ENCODE measurements at regions not wholly inside any gene's neighbourhood (a gene's known extent, or its start where the extent isn't known, plus 50 kb on each side); places are given as distances from the start of the nearest gene placed in this dataset.
"Not testable (repeated sequence)": the region's sequence is repeated elsewhere in the genome, so short reads cannot be mapped to it uniquely, and the experiment has no call there.

DNA sequence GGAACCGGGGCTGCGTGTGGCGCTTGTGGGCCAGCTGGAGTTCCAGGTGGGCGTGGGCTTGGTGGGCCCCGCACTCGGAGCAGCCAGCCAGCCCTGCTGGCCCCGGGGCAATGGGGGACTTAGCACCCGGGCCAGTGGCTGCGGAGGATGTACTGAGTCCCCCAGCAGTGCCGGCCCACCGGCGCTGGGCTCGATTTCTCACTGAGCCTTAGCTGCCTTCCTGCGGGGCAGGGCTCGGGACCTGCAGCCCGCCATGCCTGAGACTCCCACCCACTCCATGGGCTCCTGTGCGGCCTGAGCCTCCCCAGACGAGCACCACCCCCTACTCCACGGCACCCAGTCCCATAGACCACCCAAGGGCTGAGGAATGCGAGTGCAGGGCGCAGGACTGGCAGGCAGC is 963.6 kb upstream of the PCDH20 start:
- DNase-seq, result not testable (repeated sequence)

DNA sequence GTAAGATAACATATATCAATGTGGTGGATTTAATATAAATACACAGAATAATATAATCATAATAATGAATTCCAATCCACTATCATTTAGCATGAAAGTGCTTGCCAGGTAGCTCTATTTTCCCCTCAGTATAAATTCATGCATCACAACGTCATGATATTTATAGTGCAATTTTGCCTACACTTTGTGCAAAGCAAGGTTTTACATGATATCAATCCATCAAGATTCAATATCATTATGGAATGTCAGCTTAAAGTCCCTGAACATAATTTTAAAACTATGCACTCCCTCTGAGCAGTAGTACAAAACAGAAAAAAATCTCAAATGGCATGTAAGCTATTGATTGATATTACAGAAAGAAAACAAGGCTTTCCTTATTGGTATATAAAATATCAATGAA is 962.2 kb upstream of the PCDH20 start:
- DNase-seq, result no peak

DNA sequence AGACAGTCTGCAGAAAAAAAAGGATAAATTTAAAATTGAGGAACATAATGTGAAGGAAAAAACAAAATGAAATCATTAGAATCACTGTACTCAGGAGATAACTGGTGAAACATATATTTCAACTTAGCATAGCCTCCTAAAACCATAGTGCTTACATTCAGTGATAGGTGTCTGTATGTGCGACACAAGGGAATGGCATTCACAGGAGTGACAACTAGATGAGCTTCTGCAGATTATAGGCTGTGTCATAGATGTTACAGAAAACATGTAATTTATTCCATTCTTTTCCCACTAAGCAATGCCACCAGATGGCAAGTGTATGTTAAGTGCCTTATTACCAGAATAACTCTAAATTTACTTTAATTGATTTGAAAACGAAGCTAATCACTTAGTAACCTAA is 960.0 kb upstream of the PCDH20 start:
- DNase-seq, result no peak

DNA sequence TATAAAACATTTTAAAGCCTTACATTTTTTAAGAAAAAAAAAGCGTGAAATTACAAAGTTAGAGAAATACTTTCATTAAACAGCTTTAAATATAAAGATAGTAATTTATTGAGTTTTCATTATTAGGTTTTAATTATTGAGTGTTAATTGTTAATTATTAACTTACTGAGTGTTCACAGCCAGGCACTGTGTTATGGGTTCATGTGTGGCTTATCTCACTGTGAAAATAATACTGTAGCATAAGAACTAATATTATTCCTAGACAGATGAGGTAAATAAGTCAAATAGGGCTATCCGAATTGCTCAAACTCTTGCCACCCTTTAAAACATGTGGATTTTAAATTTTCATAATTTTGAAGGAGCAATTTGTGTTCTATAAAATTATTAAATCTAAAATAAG is 956.1 kb upstream of the PCDH20 start:
- no peak for DNase-seq

DNA sequence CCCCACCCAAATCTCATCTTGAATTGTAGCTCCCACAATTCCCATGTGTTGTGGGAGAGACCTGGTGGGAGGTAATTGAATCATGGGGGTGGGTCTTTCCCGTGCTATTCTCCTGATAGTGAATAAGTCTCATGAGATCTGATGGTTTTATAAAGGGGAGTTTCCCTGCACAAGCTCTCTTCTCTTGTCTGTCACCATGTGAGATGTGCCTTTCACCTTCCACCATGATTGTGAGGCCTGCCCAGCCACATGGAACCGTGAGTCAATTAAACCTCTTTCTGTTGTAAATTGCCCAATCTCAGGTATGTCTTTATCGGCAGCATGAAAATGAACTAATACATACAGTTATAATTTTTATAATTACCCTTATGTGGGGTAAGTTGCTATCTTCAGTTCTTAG is 952.3 kb upstream of the PCDH20 start:
- not testable (repeated sequence) for DNase-seq

DNA sequence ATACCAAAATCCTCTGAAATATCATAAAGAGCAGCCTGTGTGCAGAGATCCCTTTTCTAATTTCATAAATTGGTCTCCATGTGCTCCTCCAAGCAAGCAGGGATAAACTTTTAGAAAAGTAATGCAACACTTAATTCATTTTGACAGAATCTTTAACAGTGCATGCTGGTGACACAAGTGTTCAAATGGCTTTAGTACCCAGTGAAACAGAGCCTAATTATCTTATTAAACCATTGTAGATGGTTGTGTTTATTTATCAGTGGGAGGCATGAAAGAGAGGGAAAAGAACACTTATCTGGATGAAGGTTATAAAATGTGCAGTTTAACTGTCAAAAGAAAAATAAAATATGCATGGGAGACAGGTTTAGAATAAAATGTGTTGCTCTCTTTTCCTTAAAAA is 945.0 kb upstream of the PCDH20 start:
- no peak for DNase-seq

DNA sequence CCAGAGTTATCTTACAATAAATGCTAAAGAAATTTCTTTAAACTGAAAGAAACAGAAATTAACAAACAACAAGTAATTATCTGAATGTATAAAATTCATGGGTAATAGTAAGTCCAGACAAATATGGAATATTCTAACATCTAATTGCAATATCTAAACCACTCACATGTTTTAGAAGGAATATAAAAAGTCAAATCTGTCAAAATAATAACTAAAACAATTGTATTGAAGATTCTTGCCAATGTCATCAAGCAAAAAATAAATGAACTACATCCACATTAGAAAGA is 942.9 kb upstream of the PCDH20 start:
- DNase-seq, result no peak

DNA sequence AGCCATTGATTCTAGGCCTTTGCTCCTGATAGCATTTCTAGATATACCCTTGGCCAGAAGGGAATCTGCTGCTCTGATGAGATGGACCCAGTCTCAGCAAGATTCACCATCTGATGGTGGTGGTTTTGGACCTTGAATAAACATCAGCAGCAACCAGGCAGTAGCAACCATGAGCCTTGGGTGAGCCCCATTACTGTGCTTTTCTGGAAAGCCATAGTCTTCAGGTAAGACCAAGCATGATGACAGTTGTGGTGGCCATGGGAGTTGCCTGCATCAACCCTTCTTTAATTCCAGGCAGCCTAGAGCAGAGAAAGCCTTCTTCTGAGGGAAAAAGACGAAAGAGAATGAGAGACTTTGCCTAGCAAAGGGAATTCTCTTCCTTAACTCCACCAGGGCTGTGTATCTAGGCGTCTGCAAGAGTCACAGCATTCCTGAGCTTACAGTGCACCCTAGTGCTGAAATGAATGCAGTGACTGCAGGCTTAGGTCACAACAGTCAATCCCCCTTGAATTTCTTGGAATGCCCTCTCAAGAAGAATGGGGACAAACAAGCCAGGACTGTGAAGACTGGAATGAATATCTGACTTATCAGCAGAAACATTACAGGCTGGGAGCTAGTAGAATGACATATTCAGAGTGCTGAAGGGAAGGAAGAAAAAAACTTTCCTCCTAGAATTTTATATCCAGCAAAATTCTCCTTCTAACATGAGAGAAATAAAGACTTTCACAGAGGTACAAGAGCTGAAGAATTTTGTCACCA is 942.4 kb upstream of the PCDH20 start:
- no peak for DNase-seq

DNA sequence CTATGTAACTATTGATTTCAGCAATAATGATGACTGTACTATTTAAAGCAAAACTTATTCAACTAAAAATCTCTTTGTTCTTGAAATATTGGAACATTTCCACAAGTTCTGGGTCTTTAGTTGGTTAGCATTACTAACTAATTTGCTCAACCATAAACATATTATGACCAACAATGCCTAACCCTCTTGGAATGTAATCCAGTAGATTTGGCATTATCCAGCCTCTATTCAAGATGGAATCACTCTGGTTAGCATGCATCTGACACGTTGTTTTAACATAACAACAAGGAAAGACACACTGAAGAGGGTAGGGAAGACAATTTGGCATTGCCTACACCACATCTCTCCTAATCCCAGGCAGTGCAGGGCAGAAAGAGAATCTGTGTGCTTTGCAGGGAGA is 941.3 kb upstream of the PCDH20 start:
- no peak for DNase-seq

DNA sequence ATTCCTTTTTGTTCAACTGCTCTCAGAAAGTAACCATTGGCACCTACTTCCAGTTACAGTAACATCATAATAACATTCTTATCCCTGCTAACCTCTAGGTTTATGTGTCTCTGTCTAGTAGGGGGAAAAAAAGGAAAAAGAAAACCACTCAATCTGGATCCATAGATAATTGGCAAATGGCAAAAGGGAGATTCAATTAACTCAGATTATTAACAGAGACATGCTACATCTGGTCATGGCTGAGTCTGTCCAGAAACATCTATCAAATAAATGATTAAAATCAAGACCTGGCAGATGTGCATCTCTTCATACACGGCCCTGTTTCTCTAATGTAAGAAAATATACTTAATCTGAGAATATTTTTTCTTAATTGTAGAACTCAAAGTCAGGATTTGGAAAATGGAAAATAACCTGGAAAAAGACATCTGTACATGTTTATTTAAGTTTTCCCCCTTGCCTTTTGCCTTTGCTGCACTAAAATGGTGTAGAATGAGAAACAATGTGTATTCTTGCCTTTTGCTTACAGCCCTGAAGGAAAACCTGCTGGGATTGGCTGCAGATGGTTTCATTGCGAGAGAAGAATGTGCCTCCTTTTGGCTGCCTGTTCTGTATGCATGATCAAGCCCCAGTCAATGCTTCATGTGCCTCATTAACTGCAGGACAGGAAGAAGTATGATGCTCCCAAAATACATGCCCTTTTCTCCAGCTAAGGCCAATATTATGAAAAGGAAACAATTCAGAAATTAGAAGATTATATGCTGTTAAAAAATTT is 921.6 kb upstream of the PCDH20 start:
- no peak for DNase-seq

DNA sequence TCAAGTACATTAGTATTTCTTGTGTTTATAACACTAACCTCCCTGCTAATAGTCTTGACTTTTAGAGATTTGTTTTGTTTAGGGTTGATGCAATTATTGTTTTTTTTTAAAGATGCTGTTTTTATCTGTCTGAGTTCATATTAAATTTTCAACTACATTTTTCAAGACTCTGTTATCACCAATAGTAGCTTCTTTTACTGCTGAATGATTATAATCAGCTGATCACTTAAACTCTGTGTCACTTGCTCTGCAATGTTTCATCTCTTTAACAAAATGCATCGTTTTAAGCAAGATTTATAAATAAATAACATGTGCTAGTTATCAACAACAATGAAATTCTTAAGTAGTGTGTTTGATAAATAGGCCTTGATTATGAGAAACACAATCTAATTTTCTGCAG is 920.9 kb upstream of the PCDH20 start:
- DNase-seq, result no peak

DNA sequence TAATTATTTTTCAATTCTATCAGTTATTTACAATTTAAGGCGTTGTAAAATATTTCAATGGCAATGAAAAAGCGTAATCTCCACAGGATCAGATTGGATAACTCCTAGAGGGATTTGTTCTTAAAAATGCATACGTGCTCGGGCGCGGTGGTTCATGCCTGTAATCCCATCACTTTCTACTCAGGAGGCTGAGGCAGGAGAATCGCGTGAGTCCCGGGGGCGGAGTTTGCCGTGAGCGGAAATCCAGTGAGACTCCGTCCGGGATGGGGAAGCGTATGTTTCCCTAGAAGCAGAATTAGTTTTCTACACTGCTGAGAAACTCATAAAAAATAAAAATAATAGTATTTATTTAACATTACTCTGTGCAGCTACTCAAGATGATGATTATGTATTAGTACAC is 917.8 kb upstream of the PCDH20 start:
- DNase-seq, result no peak

DNA sequence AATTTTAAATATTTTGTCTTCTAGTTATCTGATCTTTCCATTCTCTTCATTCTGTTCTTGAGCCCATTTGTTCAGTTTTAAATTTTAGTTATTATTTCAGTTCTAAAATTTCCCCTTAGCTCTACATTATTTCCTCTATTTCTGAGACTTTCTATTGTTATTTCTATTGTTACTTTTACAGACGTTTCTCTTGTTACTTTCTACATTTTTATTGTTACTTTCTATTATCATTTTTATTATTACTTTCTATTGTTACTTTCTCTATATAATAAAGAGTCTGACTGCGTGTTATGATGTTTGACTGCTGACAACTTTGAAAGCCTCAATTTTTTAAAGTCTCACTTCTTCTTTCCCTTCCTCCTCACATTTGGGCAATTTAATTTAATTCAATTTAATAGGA is 915.7 kb upstream of the PCDH20 start:
- no peak for DNase-seq

DNA sequence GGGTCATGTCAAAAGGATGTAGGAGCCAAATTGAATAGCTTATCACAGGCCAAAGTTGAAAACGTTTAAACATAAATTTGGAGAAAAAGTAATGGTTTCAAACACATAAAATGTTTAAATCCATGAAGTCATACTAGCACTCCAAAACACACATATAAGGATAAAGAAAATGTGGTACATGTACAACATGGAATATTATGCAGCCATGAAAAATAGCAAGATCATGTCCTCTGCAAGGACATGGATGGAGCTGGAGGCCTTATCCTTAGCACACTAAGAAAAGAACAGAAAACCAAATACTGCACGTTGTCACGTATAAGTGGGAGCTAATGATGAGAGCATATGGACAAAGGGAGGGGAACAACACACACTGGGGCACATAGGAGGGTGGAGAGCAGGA is 911.7 kb upstream of the PCDH20 start:
- no peak for DNase-seq

DNA sequence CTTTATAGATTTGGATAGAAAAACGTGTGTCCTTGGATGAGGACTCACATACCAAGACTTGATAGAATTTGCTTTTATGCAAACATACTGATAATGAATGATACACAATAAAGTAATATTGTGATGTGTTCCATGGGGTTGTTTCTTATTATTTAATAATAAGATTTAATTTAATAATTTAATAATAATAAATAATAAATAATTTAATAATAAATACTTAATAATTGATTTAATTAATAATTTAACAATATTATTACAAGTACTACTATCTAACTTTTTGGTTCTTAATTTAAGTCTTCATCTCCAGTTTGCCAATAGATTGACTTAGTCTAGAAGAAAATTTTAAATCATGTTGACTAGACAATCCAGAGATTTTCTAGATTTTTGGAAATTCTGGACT is 909.2 kb upstream of the PCDH20 start:
- DNase-seq, result no peak

DNA sequence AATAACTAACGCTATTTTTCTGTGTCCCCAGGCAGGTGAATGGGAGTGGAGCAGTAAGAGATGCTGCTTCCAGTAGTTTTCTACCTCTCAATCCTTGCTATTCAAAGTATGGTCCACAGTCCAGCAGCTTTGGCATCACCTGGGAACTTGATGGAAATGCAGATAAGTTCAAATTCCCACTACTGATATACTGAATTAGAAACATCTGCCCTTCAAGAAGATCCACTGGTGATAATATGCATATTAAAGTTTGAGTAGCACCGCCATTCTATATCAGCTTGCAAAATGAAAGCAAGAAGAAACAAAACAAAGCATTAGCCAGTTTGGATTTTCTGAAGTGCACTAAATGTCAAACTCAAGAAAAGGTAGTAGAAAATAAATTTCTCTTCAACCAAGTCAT is 906.2 kb upstream of the PCDH20 start:
- no peak for DNase-seq

DNA sequence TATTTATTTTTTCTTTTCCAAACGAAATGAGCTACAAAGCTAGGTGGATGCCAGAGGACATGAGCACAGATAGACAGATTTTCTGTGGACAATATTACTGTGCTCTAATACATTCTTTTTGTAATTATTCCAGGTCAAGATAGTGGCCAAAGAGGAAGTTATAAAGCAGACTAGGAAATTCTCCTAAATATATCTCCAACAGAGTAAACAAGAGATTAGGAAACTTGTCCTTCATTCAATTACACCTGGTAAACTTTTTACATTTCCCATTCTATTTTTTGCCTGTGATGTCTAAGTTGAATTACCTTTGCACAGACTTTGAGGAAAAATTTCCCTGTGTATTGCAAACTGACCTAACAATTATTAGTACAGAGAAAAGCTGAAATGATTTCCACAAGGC is 905.5 kb upstream of the PCDH20 start:
- DNase-seq, result no peak

DNA sequence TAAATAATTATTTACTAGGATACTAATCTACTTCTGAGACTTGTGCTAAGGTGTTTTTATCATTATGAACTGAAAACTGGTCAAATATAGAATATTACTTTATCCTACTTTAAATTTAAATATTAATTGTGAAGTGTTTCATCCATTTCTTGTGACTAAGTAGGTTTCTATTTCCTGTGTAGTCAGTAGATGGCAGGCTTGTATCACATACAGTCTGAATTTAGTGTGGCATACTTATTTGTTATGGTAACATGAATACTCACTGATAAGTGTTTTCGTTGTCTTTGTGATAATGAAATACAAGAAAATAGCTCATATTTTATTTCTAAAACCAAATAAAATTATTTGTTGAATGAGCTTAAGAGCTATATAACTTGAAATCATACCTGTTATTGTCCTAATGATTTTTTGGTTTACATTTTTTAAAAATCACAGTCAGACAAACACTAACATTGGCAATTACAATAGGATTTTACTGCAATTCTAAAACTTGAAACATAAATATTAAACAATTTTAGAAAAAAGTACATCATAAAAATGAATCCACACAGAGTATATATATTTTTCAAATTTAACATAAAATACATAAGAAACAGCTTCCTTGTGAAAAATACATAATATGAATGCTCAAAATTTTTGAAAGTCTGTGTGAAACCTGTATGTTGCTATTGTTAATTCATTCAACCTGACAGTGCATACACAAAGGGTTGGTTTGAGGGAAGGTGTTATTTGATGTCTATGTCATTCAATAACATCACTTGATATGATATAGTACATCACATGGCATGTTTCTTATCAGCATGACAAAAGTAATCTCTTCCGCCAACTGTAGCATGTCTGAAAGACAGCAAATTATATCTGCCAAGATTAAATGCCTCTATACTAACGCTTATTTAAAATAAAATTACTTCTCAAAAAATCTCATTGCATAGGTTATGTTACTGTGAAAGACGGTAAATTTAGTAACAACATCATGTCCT is 904.8 kb upstream of the PCDH20 start:
- DNase-seq, result no peak

DNA sequence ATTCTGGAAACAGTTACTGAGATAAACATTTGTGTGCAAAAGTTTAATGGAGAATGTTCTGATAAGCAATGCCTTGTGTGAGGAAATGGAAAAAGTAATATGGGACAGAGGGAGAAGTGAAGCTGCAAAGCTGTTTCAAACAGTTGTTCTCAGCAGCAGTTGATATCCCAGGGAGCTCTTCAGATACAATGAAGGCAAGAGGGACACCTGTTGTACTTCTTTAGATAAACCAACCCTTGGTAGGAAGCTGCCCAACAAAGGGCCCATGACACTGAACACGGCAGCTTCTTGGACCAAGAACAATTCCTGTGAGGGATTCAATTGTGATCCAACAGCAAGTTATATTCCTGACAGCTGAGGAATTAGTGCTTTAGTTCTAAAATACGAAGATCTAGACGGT is 894.3 kb upstream of the PCDH20 start:
- no peak for DNase-seq

DNA sequence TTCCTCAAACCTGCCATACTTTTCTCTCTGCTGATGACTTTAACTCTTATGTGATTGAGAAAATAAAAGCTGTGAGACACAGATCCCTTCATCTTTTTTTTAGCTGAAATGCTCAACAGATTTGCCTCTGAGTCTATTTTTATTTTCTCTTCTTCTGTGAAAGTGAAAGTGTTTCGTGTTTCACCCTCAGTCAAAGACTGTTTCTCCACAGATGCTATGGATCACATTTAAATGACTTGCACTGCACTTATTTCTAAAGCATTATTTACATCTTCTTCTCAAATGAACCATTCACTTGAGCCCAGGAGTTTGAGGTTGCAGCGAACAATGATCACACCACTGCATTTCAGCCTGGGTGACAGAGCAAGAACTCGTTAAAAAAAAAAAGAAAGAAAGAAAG is 890.1 kb upstream of the PCDH20 start:
- DNase-seq, result no peak

DNA sequence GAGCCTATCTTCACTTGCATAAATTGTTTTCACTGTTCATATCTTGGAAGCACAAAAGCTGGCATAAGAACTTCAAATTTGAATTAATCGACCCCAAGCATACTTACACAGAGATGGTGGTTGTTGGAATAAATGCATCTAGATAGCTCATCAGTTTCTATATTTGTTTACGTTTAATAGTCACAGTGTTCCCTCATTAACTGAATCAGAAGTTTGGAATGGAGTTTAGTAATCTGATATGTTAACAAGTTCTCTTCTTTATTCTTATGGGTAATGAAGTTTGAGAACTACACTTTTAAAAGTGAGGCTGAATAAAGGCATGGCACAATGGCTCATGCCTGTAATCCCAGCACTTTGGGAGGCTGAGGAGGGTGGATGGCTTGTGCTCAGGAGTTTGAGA is 886.7 kb upstream of the PCDH20 start:
- DNase-seq, result no peak

DNA sequence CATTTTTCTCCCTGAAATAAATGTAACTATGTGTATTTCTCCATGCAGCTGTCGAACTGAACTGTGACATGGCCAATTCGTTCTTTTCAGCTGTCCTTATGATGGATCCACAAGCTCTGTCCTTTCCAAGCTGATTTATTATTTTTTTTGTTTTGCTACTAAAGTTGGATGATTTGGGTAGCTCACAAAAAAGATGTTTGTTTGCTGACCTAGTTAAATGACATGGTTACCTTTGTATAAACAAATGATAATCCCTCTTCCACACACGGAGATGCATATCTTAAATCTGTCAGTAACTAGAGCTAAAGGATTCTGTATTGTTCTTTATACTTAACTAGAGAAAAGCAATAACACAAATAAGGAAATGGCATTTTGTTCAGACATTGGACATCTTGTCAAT is 884.3 kb upstream of the PCDH20 start:
- DNase-seq, result no peak

DNA sequence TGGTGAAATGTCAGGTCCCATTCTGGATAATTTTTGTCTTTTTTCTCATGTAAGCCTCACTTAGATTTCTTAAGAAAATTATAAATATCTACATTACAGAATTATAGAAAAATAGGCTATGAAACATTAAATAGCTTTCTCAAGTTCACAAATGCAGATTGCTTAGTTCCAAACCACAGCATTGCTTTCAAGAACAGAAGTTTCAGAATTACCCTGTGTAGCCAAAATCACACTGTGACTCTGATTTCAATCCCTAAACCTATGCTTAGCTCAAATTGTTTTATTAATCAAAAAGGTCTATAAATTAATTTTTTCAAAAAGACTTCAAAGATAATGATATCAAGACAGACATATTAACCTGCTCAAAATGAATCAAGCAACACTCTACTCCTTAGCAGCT is 881.2 kb upstream of the PCDH20 start:
- DNase-seq, result no peak

DNA sequence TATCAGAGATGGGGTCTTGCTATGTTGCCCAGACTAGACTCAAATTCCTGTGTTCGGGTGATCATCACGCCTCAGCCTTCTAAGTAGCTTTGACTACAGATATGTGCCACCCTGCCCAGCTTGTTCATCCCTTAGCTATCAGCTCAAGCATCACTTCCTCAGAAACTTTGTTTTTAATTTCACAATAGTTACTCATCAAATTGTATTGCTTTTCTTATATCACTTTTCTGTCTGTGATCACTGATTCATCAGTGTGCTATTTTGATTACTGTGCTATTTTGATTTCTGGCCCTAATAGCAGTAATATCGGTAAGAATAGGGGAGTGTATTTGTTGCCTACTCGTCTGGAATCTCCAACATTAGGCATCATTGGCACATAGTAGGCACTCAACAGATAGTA is 878.6 kb upstream of the PCDH20 start:
- DNase-seq, result no peak
